Effector memory CD8-positive, alpha-beta T cell (primary cell): ENCODE measurements at regions not wholly inside any gene's neighbourhood (a gene's known extent, or its start where the extent isn't known, plus 50 kb on each side); places are given as distances from the start of the nearest gene placed in this dataset.

Experiments
- ATAC-seq: fragments of 150-1000 bp; cut with Tn5 transposase; replicated peaks from 2 replicates; pipeline ENCODE4 v1.10.0; 2021; ENCODE audit warnings: mild to moderate bottlenecking, moderate library complexity
- DNase-seq, 3 experiments: peaks; one replicate each; pipeline ENCODE4 v3.0.0; 2021
- H3K27ac Mint-ChIP-seq, 2 donors: one replicate each; pipeline ENCODE4 v1.8.0; 2022; ENCODE audit warnings: mild to moderate bottlenecking in 2 of 2, mixed read lengths in 2 of 2, moderate library complexity in 2 of 2
- H3K27me3 Mint-ChIP-seq, 2 donors: one replicate each; pipeline ENCODE4 v1.8.0; 2022; ENCODE audit warnings: mixed read lengths in 2 of 2
- H3K36me3 Mint-ChIP-seq: one replicate; pipeline ENCODE4 v1.8.0; 2022; ENCODE audit warnings: mild to moderate bottlenecking, moderate library complexity, mixed read lengths; ENCODE audit not compliant: insufficient read depth
- H3K4me1 Mint-ChIP-seq, 2 donors: one replicate each; pipeline ENCODE4 v1.8.0; 2022; ENCODE audit warnings: low read depth in 2 of 2, mixed read lengths in 2 of 2
- H3K4me3 Mint-ChIP-seq, 2 donors: one replicate each; pipeline ENCODE4 v1.8.0; 2022; ENCODE audit warnings: mild to moderate bottlenecking in 2 of 2, mixed read lengths in 2 of 2, moderate library complexity in 2 of 2
- H3K9me3 Mint-ChIP-seq, 2 donors: one replicate each; pipeline ENCODE4 v1.8.0; 2022; ENCODE audit warnings: mixed read lengths in 2 of 2

DNA sequence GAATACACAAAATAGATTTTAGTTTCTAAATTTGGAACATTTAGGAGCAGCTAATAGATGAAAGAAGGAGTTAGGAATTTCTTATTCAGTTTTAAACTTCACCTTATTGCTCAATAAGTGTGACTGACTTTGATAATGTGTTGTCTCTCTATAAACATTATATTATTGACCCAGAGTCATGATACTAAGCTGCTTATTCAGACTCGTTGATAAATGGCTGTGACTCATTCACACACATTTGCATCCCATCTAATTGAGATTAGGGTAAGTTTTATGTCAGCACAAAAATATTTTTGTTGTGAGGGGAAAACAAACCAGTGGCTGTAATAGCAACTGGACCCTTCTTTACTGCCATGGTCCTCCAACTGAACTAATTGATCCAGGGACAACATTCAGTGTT, 137.6 kb downstream of the GOLIM4 start:
- H3K4me3 Mint-ChIP-seq = no peak overlapping the region
- no peaks in the 10 kb centered on the region for H3K27me3 Mint-ChIP-seq
- H3K36me3 Mint-ChIP-seq = no peaks in the 10 kb centered on the region
- no peaks in the 10 kb centered on the region for H3K9me3 Mint-ChIP-seq
- no peak overlapping the region for H3K27ac Mint-ChIP-seq
- ATAC-seq = no peak
- no peak for DNase-seq
- H3K4me1 Mint-ChIP-seq = no peaks in the 10 kb centered on the region

DNA sequence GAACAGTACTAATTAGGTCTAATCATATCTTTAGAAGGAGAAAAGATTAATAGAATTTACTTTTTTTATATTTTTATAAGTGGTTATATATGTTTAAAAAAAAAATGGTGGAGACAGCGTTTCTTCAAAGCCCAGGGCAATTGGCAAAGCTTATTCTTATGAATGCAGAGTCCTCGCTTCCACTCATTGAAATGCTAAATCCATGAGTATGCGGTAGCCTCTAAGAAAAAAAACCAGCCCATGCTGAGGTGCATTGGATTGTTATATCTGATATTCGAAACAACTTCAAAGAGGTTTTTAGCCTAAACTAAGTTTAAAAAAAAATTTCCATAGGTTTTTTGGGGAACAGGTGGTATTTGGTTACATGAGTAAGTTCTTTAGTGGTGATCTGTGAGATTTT, 142.8 kb downstream of the GOLIM4 start:
- Mint-ChIP-seq H3K4me1 (no peaks in the 10 kb centered on the region), H3K9me3 (peaks cover 0 to 2% of the 10 kb centered on the region in 2 donors), H3K27me3 (no peaks in the 10 kb centered on the region), H3K36me3 (no peaks in the 10 kb centered on the region), H3K27ac (no peak overlapping the region), H3K4me3 (no peak overlapping the region)
- DNase-seq = no peak
- no peak for ATAC-seq

DNA sequence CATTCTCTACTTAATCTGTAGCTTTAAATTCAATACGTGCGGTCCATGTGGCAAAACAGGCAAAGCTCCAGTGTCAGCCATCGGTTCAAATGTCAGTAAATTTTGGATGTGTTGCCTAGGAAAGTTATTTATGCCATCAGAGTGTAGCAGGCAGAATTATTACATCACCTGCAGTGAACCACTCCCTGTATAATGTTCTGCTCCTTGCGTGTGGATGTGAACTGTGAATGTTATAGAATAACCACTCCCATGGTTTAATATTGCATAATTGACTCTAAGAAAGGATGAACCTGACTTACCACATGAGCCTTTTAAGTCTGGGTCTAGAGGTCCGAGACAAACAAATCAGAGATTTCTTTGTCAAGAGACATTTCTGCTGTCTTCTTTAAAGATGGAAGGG, 145.5 kb downstream of the GOLIM4 start:
- Mint-ChIP-seq H3K9me3 (peaks cover 0 to 2% of the 10 kb centered on the region in 2 donors), H3K27ac (no peak overlapping the region), H3K4me1 (no peaks in the 10 kb centered on the region), H3K4me3 (no peak overlapping the region), H3K36me3 (no peaks in the 10 kb centered on the region), H3K27me3 (no peaks in the 10 kb centered on the region)
- DNase-seq = no peak
- ATAC-seq = no peak

DNA sequence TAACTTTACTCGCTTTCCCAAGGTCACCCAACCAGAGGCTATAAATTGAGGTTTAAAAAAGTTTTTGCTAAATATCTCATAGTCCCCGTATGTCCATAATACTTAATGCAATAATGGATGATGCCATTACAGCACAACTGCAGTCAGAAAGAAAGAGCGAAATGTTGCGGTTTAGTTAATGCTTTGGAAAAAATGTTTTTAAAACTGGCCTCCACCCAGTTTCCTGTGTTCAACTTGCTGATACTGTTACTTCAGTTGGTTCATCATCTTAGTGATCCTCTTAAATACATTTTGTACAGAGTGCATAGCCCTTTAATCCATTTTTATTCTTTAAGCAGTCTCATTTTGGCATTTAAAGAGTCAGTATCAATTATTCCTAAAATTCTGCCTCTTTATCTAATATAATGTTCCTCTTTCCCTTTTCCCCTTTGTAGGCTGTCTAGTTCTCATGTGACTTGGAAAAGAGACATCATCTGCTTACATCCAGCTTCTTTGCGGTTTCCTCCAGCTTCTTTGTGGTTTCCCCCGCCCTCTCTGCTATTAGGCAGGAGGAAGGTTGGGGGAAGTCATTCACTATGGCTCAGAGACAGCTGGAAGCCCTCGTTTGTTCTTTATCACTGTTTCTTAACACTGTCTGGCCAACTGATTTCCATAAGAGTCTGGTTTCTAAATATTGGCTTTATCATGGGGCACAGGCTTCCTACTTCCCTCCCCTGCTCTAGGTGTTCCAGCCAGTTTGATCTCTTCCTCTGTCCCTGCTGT, 154.3 kb downstream of the GOLIM4 start:
- no peak for DNase-seq
- H3K4me3 Mint-ChIP-seq = no peak overlapping the region

DNA sequence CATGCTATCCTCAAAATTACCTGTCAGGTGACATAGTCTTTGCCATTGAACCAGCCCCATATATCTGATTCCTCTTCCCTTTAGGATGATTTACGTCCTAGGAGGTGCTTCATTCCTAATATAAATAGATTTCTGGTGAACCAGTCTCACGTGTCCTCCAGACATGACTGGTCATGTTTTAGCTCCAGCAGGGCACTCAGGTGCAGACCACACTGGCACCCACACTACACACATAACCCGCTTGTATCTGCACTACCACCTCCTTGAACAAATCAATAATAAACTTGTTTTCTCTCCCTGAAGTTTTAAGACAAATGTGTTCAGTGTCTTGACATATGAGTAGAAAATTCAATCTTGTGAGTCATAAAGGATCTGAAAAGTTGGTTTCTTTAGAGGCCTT, 155.5 kb downstream of the GOLIM4 start:
- H3K36me3 Mint-ChIP-seq = no peaks in the 10 kb centered on the region
- H3K27ac Mint-ChIP-seq = no peak overlapping the region
- peaks cover 5 to 12% of the 10 kb centered on the region in 2 donors for H3K27me3 Mint-ChIP-seq
- H3K4me3 Mint-ChIP-seq = no peak overlapping the region
- DNase-seq (no peak), ATAC-seq (no peak)
- no peaks in the 10 kb centered on the region for H3K4me1 Mint-ChIP-seq
- H3K9me3 Mint-ChIP-seq = no peaks in the 10 kb centered on the region

More for the DNA sequence above, 154.3 kb downstream of the GOLIM4 start:
- no peak for ATAC-seq
- Mint-ChIP-seq H3K27me3 (peaks cover 5 to 12% of the 10 kb centered on the region in 2 donors), H3K4me1 (no peaks in the 10 kb centered on the region), H3K27ac (no peak overlapping the region), H3K36me3 (no peaks in the 10 kb centered on the region), H3K9me3 (no peaks in the 10 kb centered on the region)

DNA sequence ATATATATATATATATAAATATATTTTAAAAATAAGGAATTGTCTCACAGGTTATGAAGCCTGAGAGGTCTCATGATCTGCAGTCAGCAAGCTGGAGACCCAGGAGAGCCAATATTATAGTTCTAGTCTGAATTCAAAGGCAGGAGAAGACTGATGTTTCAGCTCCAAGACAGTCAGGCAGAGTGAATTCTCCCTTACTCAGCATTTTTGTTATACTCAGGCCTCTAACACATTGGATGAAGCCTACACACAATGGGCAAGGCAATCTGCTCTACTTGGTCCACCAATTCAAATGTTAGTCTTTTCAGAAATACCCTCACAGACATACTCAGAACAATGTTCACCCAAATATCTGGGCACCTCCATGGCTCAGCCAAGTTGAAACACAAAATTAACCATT, 157.2 kb downstream of the GOLIM4 start:
- Mint-ChIP-seq H3K27me3 (peaks cover 5 to 12% of the 10 kb centered on the region in 2 donors), H3K4me1 (no peaks in the 10 kb centered on the region), H3K36me3 (no peaks in the 10 kb centered on the region)

DNA sequence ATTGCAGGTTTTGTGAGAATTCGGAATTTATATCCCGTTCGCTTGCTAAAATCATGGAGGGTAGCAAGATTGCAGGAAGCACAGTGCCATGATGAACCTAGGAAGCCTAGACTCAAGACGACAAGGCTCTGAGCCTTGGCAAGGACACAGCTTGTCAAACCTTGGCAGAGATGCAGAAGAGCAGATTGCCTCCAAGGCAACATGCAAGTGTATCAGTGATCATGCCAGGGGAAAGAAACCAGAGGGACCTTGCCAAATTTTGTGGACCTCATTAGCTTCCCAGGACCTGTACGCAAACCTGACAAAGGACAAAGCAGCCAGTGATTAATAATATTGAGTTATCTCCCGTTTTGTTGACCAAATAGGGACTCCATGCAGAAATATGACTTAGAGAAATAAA, 159.7 kb downstream of the GOLIM4 start:
- no peak for ATAC-seq
- DNase-seq = no peak
- Mint-ChIP-seq H3K27ac (no peak overlapping the region), H3K4me1 (no peaks in the 10 kb centered on the region), H3K4me3 (no peak overlapping the region), H3K9me3 (no peaks in the 10 kb centered on the region), H3K36me3 (no peaks in the 10 kb centered on the region), H3K27me3 (peaks cover 0 to 2% of the 10 kb centered on the region in 2 donors)

More for the DNA sequence above, 157.2 kb downstream of the GOLIM4 start:
- no peak for DNase-seq
- Mint-ChIP-seq H3K4me3 (no peak overlapping the region), H3K27ac (no peak overlapping the region), H3K9me3 (no peaks in the 10 kb centered on the region)
- ATAC-seq = no peak

DNA sequence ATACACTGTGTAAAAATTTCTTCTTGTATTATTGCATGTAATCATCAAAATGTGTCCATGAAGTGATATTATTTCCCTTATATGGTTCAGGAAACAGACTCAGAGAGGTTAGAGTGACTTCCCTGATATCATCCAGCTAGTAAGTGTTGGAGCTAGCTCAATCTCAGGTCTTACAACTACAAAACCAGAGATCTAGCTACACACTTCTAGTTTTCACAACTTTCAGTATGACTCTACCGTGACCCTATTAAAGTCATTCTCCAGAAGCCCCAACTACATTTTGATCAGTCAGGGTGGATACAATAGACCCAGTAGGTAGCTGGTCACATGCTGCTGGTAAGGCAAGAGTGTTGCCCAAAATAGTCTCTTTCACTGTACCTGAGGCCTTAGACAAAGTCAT, 165.3 kb downstream of the GOLIM4 start:
- Mint-ChIP-seq H3K4me1 (no peaks in the 10 kb centered on the region), H3K27me3 (no peaks in the 10 kb centered on the region), H3K4me3 (no peak overlapping the region), H3K9me3 (peaks cover 0 to under 1% of the 10 kb centered on the region in 2 donors), H3K36me3 (no peaks in the 10 kb centered on the region), H3K27ac (no peak overlapping the region)
- ATAC-seq = no peak
- DNase-seq = no peak

DNA sequence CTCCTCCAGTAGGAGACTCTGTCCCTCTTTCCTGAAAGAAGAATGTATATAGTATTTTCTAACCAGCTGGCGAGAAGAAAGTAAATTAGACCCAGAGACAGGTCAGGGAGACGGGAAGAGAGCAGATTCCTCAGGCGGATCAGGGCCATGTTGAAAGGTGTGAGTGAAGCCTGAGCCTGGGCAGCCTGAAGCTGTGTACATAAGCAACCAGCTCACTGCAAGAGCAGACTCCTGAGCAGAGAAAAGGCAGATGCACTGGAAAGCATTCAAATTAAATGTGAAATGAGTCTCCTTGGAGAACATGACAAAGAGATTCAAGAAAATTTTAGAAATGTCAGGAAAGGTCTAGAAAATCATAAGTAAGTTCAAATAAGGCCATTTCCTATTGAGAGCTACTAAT, 165.8 kb downstream of the GOLIM4 start:
- no peak for ATAC-seq
- H3K9me3 Mint-ChIP-seq = peaks cover 0 to 1% of the 10 kb centered on the region in 2 donors
- H3K4me1 Mint-ChIP-seq = no peaks in the 10 kb centered on the region
- H3K27me3 Mint-ChIP-seq = no peaks in the 10 kb centered on the region
- no peak overlapping the region for H3K27ac Mint-ChIP-seq
- H3K4me3 Mint-ChIP-seq = no peak overlapping the region
- H3K36me3 Mint-ChIP-seq = no peaks in the 10 kb centered on the region
- DNase-seq = no peak

DNA sequence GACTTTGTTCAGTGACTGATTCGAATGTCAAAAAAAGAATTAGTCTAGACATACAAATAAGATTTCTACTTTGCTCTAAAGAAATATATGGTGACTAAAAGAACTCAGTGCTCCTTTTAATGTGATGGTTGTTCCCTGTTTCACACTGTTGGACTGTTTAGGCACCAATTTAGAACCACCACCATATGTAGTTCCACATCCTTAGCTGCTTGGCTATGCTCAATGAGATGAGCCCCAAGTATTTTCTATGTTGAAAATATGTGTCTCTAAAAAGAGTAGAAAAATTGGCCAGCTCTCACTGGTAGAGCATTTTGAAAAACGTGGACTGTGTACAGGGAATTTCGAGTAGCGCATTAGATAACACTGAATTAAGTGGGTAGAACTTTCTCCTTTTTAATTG, 167.3 kb downstream of the GOLIM4 start:
- ATAC-seq (no peak), DNase-seq (no peak)
- H3K36me3 Mint-ChIP-seq = no peaks in the 10 kb centered on the region
- peaks cover 0 to 1% of the 10 kb centered on the region in 2 donors for H3K9me3 Mint-ChIP-seq
- H3K27me3 Mint-ChIP-seq = no peaks in the 10 kb centered on the region
- H3K27ac Mint-ChIP-seq = no peak overlapping the region
- H3K4me3 Mint-ChIP-seq = no peak overlapping the region
- H3K4me1 Mint-ChIP-seq = no peaks in the 10 kb centered on the region

DNA sequence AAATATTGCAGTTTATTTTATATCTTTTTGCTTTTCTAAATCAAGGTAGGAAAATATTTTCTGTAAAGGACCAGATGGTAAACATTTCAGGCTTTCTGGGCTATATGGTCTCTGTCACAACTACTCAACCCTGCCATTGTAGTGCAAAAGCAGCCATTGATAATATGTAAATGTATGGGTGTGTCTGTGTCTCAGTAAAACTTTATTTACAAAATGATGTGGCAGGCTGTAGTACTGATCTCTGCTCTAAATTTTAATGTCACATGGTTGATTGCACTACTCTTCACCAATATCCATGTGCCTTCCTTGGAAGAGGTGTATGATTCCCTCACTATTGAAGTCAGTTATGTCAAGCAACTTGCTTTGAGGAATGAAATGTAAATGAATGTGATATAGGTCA, 175.0 kb downstream of the GOLIM4 start:
- Mint-ChIP-seq H3K4me1 (no peaks in the 10 kb centered on the region), H3K4me3 (no peak overlapping the region), H3K9me3 (peaks cover 0 to 1% of the 10 kb centered on the region in 2 donors), H3K36me3 (peaks cover 2% of the 10 kb centered on the region), H3K27me3 (no peaks in the 10 kb centered on the region), H3K27ac (no peak overlapping the region)
- ATAC-seq (no peak), DNase-seq (no peak)

DNA sequence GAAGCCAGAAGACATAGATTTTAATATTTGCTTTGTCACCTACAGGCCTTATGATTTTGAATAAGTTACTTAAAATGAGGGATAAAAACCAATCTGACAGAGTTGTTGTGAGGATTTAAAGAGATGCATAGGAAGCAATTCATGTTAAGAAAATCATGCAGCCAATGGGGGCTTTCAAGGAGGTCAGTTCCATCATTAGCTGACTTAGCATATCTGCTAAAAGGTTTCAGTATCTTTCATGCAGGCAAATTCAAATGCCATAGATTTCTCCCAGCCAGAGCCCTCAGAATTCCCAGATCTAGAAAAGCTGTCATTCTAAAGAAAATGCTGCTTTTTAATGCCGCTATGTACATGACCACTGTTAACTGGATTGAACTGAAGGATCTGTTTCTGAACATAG, 176.1 kb downstream of the GOLIM4 start:
- Mint-ChIP-seq H3K4me3 (no peak overlapping the region), H3K27me3 (no peaks in the 10 kb centered on the region), H3K36me3 (peaks cover 2% of the 10 kb centered on the region), H3K4me1 (no peaks in the 10 kb centered on the region), H3K27ac (no peak overlapping the region), H3K9me3 (no peaks in the 10 kb centered on the region)
- DNase-seq (no peak), ATAC-seq (no peak)

DNA sequence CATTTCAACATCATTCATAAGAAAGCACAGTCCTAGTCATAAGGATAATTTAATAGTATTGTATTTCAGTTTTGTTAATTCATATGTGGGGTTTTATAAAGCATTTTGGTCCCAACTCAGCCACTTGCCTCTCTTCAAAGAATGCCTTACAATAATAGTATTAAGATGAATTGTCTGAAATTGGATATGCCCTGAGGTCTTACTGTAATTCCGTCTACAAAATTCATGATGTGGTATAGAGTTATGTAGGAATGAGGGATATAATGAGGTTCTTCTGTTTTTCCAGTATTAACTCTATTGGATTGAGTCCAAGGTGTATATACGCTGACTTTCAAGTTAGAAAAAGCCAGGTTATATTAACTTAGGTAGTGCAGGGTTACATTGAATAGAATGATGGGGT, 177.0 kb downstream of the GOLIM4 start:
- Mint-ChIP-seq H3K27ac (no peak overlapping the region), H3K27me3 (no peaks in the 10 kb centered on the region), H3K4me3 (no peak overlapping the region), H3K9me3 (no peaks in the 10 kb centered on the region), H3K36me3 (peaks cover 2% of the 10 kb centered on the region), H3K4me1 (no peaks in the 10 kb centered on the region)
- ATAC-seq (no peak), DNase-seq (no peak)

DNA sequence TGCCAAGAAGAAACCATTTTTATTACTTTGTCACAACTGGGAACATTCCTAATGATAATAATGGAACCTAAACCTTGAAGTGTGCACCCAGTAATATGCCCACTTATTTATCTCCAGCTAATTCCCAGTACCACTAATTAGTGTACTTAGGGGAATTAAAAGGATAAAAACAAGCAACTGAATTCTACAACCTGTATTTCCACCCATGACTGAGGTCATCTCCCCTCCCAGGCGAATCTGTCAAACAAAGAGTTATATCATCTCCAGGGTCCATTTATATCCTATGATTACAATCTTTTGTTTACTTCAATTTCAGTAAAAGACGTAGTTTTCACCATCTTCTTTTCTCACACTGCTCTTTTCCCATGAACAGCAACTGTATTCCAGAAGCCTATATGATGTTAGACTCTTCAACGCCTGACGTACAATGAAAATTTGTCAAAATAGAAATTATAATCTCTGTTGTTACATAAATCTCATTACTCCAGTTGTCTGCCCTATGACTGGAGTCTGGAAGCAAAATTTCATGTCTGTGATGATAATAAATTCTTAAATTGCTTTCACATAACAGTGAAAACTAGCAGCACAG, 177.6 kb downstream of the GOLIM4 start:
- ATAC-seq (no peak), DNase-seq (no peak)
- Mint-ChIP-seq H3K9me3 (no peaks in the 10 kb centered on the region), H3K27ac (no peak overlapping the region), H3K4me1 (no peaks in the 10 kb centered on the region), H3K36me3 (peaks cover 2% of the 10 kb centered on the region), H3K4me3 (no peak overlapping the region), H3K27me3 (no peaks in the 10 kb centered on the region)
